Right lung (tissue), 2 donors: ENCODE measurements at regions not wholly inside any gene's neighbourhood (a gene's known extent, or its start where the extent isn't known, plus 50 kb on each side); places are given as distances from the start of the nearest gene placed in this dataset.
"Not testable (repeated sequence)": the region's sequence is repeated elsewhere in the genome, so short reads cannot be mapped to it uniquely, and the experiment has no call there.

Experiments
- DNase-seq, 2 donors: peaks; one replicate each; pipeline ENCODE4 v3.0.0-alpha.2; 2013

GRCh38 chr22:49527611-49528419, 299.9 kb downstream of the BRD1 start:
- DNase-seq = no peak

GRCh38 chr22:49525801-49526535, 301.7 kb downstream of the BRD1 start:
- no peak for DNase-seq

- no peak for DNase-seq
Measured at GRCh38 chr22:49525360-49525759, 302.3 kb downstream of the BRD1 start.

GRCh38 chr22:49524362-49524761, 303.3 kb downstream of the BRD1 start:
- no peak for DNase-seq

- DNase-seq = no peak
Measured at GRCh38 chr22:49523374-49524008, 304.2 kb downstream of the BRD1 start.

GRCh38 chr22:49522582-49523373, 304.9 kb downstream of the BRD1 start:
- no peak for DNase-seq

GRCh38 chr22:49521787-49522224, 305.9 kb downstream of the BRD1 start:
- DNase-seq = no peak

GRCh38 chr22:49519117-49519737, 308.4 kb downstream of the BRD1 start:
- DNase-seq = no peak

- DNase-seq = no peak
Measured at GRCh38 chr22:49518436-49518970, 309.2 kb downstream of the BRD1 start.

- no peak for DNase-seq
Measured at GRCh38 chr22:49517667-49518185, 309.9 kb downstream of the BRD1 start.

- DNase-seq = no peak
Measured at GRCh38 chr22:49517211-49517610, 310.5 kb downstream of the BRD1 start.

DNA sequence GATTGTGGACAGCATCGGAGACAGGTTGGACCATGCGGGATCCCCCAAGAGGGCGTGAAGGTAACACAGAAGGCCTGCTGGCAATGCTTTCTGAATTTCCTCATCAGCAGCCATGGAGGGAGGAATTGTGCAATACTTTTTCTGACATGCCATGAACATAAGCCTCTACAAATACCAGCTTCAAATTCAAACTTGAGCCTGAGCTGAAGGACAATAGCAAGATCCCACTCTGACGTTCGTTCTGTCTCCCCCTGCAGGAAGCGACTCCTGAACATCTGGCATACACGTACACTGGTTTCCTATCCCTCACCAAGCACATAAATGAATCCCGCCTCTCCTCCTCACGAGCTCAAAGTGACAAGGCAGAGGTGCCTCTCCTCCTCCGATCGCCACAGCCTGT, 312.2 kb downstream of the BRD1 start:
- DNase-seq = peak; percentile 15 to 41

DNA sequence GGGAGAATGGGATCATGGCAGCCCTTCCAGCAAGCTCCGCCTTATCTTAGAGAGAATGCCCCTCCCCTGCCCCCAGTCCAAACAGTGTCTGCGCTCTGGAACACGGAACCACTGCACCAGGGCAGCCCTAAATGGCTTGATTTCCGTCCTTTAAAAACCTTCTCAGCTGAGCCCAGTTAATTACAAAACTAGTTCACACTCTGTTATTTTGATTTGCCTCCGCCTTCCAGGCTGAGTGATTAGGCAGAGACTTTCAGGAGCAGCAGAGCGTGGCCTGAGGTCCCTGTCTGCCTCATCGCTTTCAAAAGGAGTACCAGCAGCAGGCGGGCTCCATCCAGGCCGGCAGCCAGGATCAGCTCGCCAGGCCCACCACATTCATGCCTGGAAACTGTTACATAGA, 313.0 kb downstream of the BRD1 start:
- no peak for DNase-seq

GRCh38 chr22:49514211-49514610, 313.5 kb downstream of the BRD1 start:
- no peak for DNase-seq

DNA sequence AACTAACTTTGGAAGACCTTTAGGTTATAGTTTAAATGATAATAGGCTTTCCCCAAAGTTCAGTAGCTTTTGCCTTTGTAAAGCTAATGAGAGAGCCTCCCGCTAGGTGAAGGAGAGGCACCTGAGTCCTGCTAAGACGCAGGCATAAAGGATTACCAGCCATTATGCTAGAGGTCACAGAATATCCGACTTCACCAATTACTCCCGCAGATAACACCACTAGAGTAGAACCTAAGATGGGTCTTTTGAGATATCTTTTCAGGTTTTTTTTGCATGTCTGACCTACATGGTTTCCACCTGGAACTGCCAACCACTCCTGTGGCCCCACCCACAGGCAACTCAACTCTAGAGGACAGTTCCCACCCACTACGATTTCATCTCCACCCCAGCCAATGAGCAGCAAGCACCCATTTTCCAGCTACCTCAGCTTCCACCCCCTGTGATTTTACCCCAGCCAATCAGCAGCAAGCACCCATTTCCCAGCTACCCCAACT, 314.3 kb downstream of the BRD1 start:
- no peak for DNase-seq

GRCh38 chr22:49512487-49513165, 315.0 kb downstream of the BRD1 start:
- no peak for DNase-seq

DNA sequence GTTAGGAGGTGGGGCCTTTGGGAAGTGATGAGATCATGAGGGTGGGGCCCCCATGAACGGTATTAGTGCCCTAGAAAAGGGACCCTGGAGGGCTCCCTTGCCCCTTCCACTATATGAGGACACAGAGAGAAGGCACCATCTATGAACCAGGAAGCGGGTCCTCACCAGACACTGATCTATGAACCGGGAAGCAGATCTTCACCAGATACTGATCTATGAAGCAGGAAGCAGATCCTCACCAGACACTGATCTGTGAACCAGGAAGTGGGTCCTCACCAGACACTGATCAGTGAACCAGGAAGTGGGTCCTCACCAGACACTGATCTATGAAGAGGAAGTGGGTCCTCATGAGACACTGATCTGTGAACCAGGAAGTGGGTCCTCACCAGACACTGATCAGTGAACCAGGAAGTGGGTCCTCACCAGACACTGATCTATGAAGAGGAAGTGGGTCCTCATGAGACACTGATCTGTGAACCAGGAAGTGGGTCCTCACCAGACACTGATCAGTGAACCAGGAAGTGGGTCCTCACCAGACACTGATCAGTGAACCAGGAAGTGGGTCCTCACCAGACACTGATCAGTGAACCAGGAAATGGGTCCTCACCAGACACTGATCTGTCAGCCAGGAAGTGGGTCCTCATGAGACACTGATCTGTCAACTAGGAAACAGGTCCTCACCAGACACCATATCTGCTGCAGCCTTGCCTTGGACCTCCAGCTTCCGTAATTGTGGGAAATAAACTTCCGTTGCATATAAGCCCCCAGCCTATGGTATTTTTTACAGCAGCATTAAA, 316.1 kb downstream of the BRD1 start:
- not testable (repeated sequence) for DNase-seq

DNA sequence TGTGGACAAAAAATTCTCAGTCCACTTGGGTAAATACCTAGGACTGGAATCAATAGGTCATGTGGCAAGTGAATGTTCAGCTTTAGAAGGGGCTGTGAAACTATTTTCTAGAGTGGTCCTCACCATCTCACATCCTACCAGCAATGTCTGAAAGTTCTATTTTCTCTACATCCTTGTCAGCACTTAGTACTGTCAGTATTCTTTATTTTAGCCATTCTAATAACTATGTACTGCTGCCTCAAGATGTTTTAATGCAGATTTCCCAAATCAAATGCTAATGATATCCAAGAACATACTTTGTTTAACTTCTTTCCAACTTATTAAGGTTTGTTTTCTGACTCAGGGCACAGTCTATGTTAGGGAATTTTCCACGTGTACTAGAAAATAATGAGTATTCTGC, 317.0 kb downstream of the BRD1 start:
- DNase-seq = no peak

DNA sequence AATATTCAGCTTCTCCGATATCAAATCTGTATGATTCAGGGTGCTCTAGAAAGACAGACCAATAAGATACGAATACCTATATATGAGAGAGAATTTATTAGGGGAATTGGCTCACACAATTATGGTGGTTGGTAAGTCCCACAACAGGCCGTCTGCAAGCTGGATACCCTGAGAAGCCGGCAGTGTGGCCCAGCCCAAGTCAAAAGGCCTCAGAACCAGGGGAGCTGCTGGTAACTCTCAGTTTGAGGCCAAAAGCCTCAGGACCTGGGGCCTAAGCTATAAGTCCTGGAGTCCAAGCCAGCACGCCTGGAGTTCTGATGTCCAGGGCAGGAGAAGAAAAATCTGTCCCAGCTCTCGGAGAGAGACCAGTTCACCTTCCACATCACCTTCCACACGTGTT, 318.7 kb downstream of the BRD1 start:
- no peak for DNase-seq
